Suprapubic skin (tissue), 3 donors: ENCODE measurements at regions not wholly inside any gene's neighbourhood (a gene's known extent, or its start where the extent isn't known, plus 50 kb on each side); places are given as distances from the start of the nearest gene placed in this dataset.

Source experiments
- EP300 ChIP-seq: sonication (generic); formaldehyde crosslinking; IDR thresholded peaks from one replicate; pipeline ENCODE4 v1.6.1; 2017; ENCODE audit warnings: antibody characterized with exemption
- POLR2A ChIP-seq, 2 donors: fragments of 450-650 bp; IDR thresholded peaks; one replicate each; pipeline ENCODE4 v1.6.1; 2017; ENCODE audit warnings: antibody characterized with exemption in 2 of 2, mild to moderate bottlenecking in 2 of 2, moderate library complexity in 2 of 2
- TF ChIP-seq, protein P1 (sequence below), 2 donors: fragments of 200-600 bp in 1 of 2; fragments of 450-650 bp in 1 of 2; sonication (generic) in 1 of 2; IDR thresholded peaks; one replicate each; pipeline ENCODE4 v1.5.1; 2016 to 2019; ENCODE audit warnings: antibody characterized with exemption in 2 of 2, mild to moderate bottlenecking in 1 of 2, moderate library complexity in 1 of 2

DNA sequence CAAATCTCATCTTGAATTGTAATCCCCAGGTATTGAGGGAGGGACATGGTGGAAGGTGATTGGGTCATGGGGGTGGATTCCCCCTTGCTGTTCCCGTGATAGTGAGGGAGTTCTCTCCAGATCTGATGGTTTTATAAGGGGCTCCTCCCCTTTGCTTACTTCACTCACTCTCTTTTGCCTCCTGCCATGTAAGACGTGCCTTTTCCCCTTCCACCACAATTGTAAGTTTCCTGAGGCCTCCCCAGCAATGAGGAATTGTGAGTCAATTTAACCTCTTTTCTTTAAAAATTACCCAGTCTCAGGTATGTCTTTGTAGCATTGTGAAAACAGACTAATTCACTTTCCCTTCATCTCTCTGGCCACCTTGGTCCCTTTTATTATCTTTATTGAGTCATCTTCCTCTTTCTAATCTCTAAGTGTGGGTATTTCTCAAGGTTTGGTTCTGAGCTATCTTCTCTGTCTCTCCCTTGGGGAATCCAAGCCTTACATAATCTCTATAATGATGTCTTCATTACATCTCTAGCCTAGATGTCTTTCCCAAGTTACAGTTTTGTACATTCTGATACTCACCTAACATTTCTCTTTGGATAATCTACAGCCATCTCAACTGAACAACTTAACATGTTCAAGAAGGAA is 99.1 kb upstream of the JCAD start:
- no peak for TF ChIP-seq POLR2A (IDR thresholded peaks at IDR 0.05)
- TF ChIP-seq, protein P1, sequence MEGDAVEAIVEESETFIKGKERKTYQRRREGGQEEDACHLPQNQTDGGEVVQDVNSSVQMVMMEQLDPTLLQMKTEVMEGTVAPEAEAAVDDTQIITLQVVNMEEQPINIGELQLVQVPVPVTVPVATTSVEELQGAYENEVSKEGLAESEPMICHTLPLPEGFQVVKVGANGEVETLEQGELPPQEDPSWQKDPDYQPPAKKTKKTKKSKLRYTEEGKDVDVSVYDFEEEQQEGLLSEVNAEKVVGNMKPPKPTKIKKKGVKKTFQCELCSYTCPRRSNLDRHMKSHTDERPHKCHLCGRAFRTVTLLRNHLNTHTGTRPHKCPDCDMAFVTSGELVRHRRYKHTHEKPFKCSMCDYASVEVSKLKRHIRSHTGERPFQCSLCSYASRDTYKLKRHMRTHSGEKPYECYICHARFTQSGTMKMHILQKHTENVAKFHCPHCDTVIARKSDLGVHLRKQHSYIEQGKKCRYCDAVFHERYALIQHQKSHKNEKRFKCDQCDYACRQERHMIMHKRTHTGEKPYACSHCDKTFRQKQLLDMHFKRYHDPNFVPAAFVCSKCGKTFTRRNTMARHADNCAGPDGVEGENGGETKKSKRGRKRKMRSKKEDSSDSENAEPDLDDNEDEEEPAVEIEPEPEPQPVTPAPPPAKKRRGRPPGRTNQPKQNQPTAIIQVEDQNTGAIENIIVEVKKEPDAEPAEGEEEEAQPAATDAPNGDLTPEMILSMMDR (IDR thresholded peaks at IDR 0.05), result no peak
- no peak for TF ChIP-seq EP300
